A549 (cell line): ENCODE measurements at regions not wholly inside any gene's neighbourhood (a gene's known extent, or its start where the extent isn't known, plus 50 kb on each side); places are given as distances from the start of the nearest gene placed in this dataset.

Experiments used
- ATAC-seq, 2 experiments: fragments of 200-7000 bp in 1 of 2; fragments of >200 bp in 1 of 2; cut with Nextera tagmentation in 1 of 2; cut with Tn5 transposase in 1 of 2; 3 replicates each; pipeline versions ENCODE4 v1.8.0 to v1.9.1; 2018 to 2020; ENCODE audit warnings: mild to moderate bottlenecking in 1 of 2, moderate library complexity in 1 of 2
- CTCF ChIA-PET: fragments of 300-600 bp; sonication (Branson Sonifier 250); formaldehyde crosslinking; extraction: SDS; loops from one replicate; lab custom pipeline; 2021; ENCODE audit warnings: antibody characterized with exemption, inconsistent platforms; lab: Yijun Ruan, JAX
- POLR2A ChIA-PET: fragments of 350-600 bp; formaldehyde crosslinking; extraction: SDS; loops from one replicate; lab custom pipeline; 2021; ENCODE audit warnings: antibody characterized with exemption, inconsistent platforms; lab: Yijun Ruan, JAX
- DNase-seq, 2 experiments: peaks; one replicate each; pipeline versions ENCODE4 v3.0.0 to v3.0.0-alpha.2; 2011 to 2016; ENCODE audit warnings: low read depth in 1 of 2, low spot score in 1 of 2
- FAIRE-seq: peaks from 2 replicates; lab custom pipeline; 2011; peaks lifted over from hg19 to GRCh38; lab: Jason Lieb, UNC
- H3K27ac ChIP-seq, 2 experiments: fragments of >200 bp; sonication (Bioruptor Twin); formaldehyde crosslinking; 3 replicates each; pipeline ENCODE4 v1.5.1; 2016 to 2017
- H3K4me1 ChIP-seq: fragments of >200 bp; sonication (Bioruptor Twin); formaldehyde crosslinking; 3 replicates; pipeline ENCODE4 v1.6.1; 2016
- H3K4me2 ChIP-seq: fragments of >200 bp; sonication (Bioruptor Twin); formaldehyde crosslinking; 3 replicates; pipeline ENCODE4 v1.6.1; 2016
- H3K4me3 ChIP-seq: fragments of >200 bp; sonication (Bioruptor Twin); formaldehyde crosslinking; 3 replicates; pipeline ENCODE4 v1.5.1; 2016
- H3K9me3 ChIP-seq: fragments of >200 bp; sonication (Bioruptor Twin); formaldehyde crosslinking; 3 replicates; pipeline ENCODE4 v1.6.1; 2016
- BCL3 ChIP-seq: fragments of >200 bp; sonication (Bioruptor Twin); formaldehyde crosslinking; IDR thresholded peaks from 3 replicates; pipeline ENCODE4 v1.6.1; 2016
- BHLHE40 ChIP-seq: IDR thresholded peaks from 2 replicates; pipeline ENCODE4 v1.6.1; 2012; ENCODE audit warnings: low read depth, low read length, inconsistent platforms
- CBX2 ChIP-seq: fragments of 200-600 bp; sonication (generic); IDR thresholded peaks from 2 replicates; pipeline ENCODE4 v1.6.1; 2016; ENCODE audit warnings: low read depth, mild to moderate bottlenecking, borderline replicate concordance
- CBX8 ChIP-seq: fragments of 200-600 bp; sonication (generic); IDR thresholded peaks from 2 replicates; pipeline ENCODE4 v1.6.1; 2016
- CEBPB ChIP-seq, 2 experiments: fragments of >200 bp in 1 of 2; sonication (Bioruptor Twin) in 1 of 2; formaldehyde crosslinking in 1 of 2; IDR thresholded peaks; 2 replicates each; pipeline ENCODE4 v1.6.1; 2012 to 2016
- EHF ChIP-seq: fragments of 250-450 bp; sonication (Bioruptor Pico); IDR thresholded peaks from 2 replicates; pipeline ENCODE4 v1.5.0; 2020; ENCODE audit warnings: mild to moderate bottlenecking
- EHMT2 ChIP-seq: fragments of 200-600 bp; sonication (generic); IDR thresholded peaks from 2 replicates; pipeline ENCODE4 v1.6.1; 2016; ENCODE audit warnings: antibody characterized with exemption, low read depth, mild to moderate bottlenecking, moderate library complexity
- FOXS1 ChIP-seq: fragments of 250-450 bp; sonication (Bioruptor Pico); IDR thresholded peaks from 2 replicates; pipeline ENCODE4 v1.5.0; 2020; ENCODE audit warnings: mild to moderate bottlenecking, moderate library complexity
- GATA3 ChIP-seq: IDR thresholded peaks from 2 replicates; pipeline ENCODE4 v1.6.1; 2012; ENCODE audit warnings: borderline replicate concordance
- HDAC2 ChIP-seq: fragments of 200-600 bp; sonication (generic); IDR thresholded peaks from 2 replicates; pipeline ENCODE4 v1.6.1; 2016
- HOXB13 ChIP-seq: fragments of 250-450 bp; sonication (Bioruptor Pico); IDR thresholded peaks from 2 replicates; pipeline ENCODE4 v1.5.0; 2020; ENCODE audit warnings: low read depth, mild to moderate bottlenecking, moderate library complexity
- HOXB5 ChIP-seq: fragments of 250-450 bp; sonication (Bioruptor Pico); IDR thresholded peaks from 2 replicates; pipeline ENCODE4 v1.5.0; 2020; ENCODE audit warnings: mild to moderate bottlenecking, moderate library complexity
- JUNB ChIP-seq: fragments of >200 bp; sonication (Bioruptor Twin); formaldehyde crosslinking; IDR thresholded peaks from 2 replicates; pipeline ENCODE4 v1.6.1; 2016
- KDM5A ChIP-seq: fragments of 200-600 bp; sonication (generic); IDR thresholded peaks from 2 replicates; pipeline ENCODE4 v1.6.1; 2016; ENCODE audit warnings: antibody characterized with exemption, mild to moderate bottlenecking
- MAZ ChIP-seq: fragments of 150-350 bp; IDR thresholded peaks from 2 replicates; pipeline ENCODE4 v1.6.1; 2014; ENCODE audit warnings: antibody characterized with exemption, low read depth, low read length, borderline replicate concordance
- MYC ChIP-seq: IDR thresholded peaks from 2 replicates; pipeline ENCODE4 v1.6.1; 2012; ENCODE audit warnings: mild to moderate bottlenecking, inconsistent platforms, low read length, improper control_type of control experiment, borderline replicate concordance
- NFE2L2 ChIP-seq: fragments of 150-350 bp; conservative IDR thresholded peaks from 2 replicates; pipeline ENCODE4 v1.6.1; 2014; ENCODE audit warnings: low read length
- POLR2AphosphoS2 ChIP-seq: conservative IDR thresholded peaks from 2 replicates; pipeline ENCODE4 v1.6.1; 2012; ENCODE audit warnings: low read length, improper control_type of control experiment, inconsistent platforms
- RAD21 ChIP-seq, 2 experiments: fragments of >200 bp in 1 of 2; sonication (Bioruptor Twin) in 1 of 2; formaldehyde crosslinking in 1 of 2; IDR thresholded peaks in 1 of 2; conservative IDR thresholded peaks in 1 of 2; 2 replicates in 1 of 2; 3 replicates in 1 of 2; pipeline ENCODE4 v1.6.1; 2012 to 2018; ENCODE audit warnings: inconsistent platforms in 1 of 2
- RARB ChIP-seq: fragments of 250-450 bp; sonication (Bioruptor Pico); IDR thresholded peaks from 2 replicates; pipeline ENCODE4 v1.8.0; 2021; ENCODE audit warnings: mild to moderate bottlenecking, moderate library complexity
- REST ChIP-seq: fragments of 200-600 bp; sonication (generic); IDR thresholded peaks from 2 replicates; pipeline ENCODE4 v1.6.1; 2016; ENCODE audit warnings: antibody characterized with exemption, mild to moderate bottlenecking, moderate library complexity
- RFX5 ChIP-seq: fragments of 450-650 bp; IDR thresholded peaks from 2 replicates; pipeline ENCODE4 v1.7.1; 2014; ENCODE audit warnings: antibody characterized with exemption, mild to moderate bottlenecking, moderate library complexity
- SREBF2 ChIP-seq: fragments of 450-650 bp; IDR thresholded peaks from 2 replicates; pipeline ENCODE4 v1.6.1; 2014; ENCODE audit warnings: mild to moderate bottlenecking, moderate library complexity
- ZFP36 ChIP-seq: fragments of 450-650 bp; IDR thresholded peaks from 2 replicates; pipeline ENCODE4 v1.6.1; 2014; ENCODE audit warnings: borderline replicate concordance; ENCODE audit not compliant: partially characterized antibody
- ZNF302 ChIP-seq: fragments of 250-450 bp; sonication (Bioruptor Pico); IDR thresholded peaks from 2 replicates; pipeline ENCODE4 v1.9.0; 2021; ENCODE audit warnings: inconsistent platforms, mild to moderate bottlenecking, moderate library complexity
- ZSCAN20 ChIP-seq: fragments of 250-450 bp; sonication (Bioruptor Pico); IDR thresholded peaks from 2 replicates; pipeline ENCODE4 v1.8.0; 2022; ENCODE audit warnings: mild to moderate bottlenecking, moderate library complexity
- WGBS: methylation state at CpG from one replicate; pipeline ENCODE4 v1.1.6; 2017; ENCODE audit errors: missing lambda C conversion rate; 5-methylcytosine and 5-hydroxymethylcytosine counted together
- TF ChIP-seq, protein P1 (sequence below): IDR thresholded peaks from 2 replicates; pipeline ENCODE4 v1.6.1; 2012
- TF ChIP-seq, protein P2 (sequence below): fragments of 250-450 bp; sonication (Bioruptor Pico); IDR thresholded peaks from 2 replicates; pipeline ENCODE4 v1.5.0; 2020; ENCODE audit warnings: low read depth, mild to moderate bottlenecking, moderate library complexity
- TF ChIP-seq, protein P3 (sequence below): fragments of 450-650 bp; IDR thresholded peaks from 2 replicates; pipeline ENCODE4 v1.6.1; 2014; ENCODE audit warnings: antibody characterized with exemption
- TF ChIP-seq, protein P4 (sequence below): fragments of 150-350 bp; IDR thresholded peaks from 2 replicates; pipeline ENCODE4 v1.6.1; 2014; ENCODE audit warnings: low read depth, mild to moderate bottlenecking, low read length

DNA sequence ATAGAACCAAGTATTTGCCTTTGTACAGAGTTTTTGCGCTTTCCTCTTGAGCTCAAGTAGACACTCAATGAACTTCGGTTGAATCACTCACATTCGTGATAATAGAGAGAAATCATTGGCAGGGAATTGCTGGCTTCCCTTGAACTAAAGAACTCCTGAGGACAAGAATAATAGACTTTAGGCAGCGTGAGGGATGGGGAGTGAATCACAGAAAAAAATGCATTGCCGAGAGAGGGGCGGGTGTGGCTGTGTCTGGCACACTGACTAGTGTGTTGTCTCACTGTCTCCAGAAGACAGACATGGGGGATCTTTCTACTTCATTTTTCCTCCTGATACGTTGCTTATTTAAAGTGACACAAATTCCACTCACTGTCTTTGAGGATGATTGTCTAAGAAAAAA lies 805.2 kb downstream of the BCL11B start:
- H3K4me3 ChIP-seq: no peak overlapping the region
- TF ChIP-seq MAZ (no peak), MYC (no peak)
- no peaks in the 10 kb centered on the region for H3K4me1 ChIP-seq
- 5% methylated on average over 7 of the region's 7 CpGs for WGBS
- ChIA-PET CTCF (no interaction called here), POLR2A (no interaction called here)
- no peak for DNase-seq
- FAIRE-seq: no peak
- no peak overlapping the region for H3K27ac ChIP-seq
- H3K4me2 ChIP-seq: no peak overlapping the region
- no peak for ATAC-seq
- H3K9me3 ChIP-seq: no peaks in the 10 kb centered on the region

DNA sequence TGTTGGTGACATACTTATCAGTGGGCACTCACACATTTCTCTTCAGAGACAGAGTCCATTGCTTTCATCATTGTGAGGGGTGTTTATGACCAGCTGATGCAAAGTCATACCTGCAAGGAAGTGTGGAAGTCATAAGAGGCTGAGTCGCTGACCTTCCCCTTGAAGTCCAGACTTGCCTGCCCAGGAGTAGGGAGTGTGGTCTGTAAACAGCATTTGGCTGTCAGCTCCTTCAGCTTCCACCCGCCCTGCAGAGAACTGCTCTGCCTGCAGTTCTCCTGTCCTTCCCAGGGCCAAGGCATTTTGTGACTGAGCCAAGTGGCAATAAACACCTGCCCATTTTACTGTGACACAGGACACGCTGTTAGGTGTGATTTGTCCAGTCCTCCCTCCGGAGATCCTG lies 801.3 kb downstream of the BCL11B start:
- Histone ChIP-seq H3K27ac (no peak overlapping the region), H3K4me1 (no peaks in the 10 kb centered on the region), H3K4me3 (no peak overlapping the region), H3K4me2 (no peak overlapping the region), H3K9me3 (no peaks in the 10 kb centered on the region)
- FAIRE-seq: no peak
- no peak for TF ChIP-seq JUNB
- TF ChIP-seq HOXB5 (CRISPR knock-in tag): no peak
- TF ChIP-seq, protein P1, sequence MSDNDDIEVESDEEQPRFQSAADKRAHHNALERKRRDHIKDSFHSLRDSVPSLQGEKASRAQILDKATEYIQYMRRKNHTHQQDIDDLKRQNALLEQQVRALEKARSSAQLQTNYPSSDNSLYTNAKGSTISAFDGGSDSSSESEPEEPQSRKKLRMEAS: no peak
- TF ChIP-seq FOXS1 (CRISPR knock-in tag): no peak
- no peak for TF ChIP-seq CBX2
- TF ChIP-seq HDAC2: no peak
- TF ChIP-seq HOXB13 (CRISPR knock-in tag): no peak
- TF ChIP-seq ZFP36: no peak
- TF ChIP-seq RAD21 (conservative IDR thresholded peaks at IDR 0.05 in 1 of 2, IDR thresholded peaks at IDR 0.05 in 1 of 2): no peak
- TF ChIP-seq RARB (CRISPR knock-in tag): no peak
- TF ChIP-seq, protein P2, sequence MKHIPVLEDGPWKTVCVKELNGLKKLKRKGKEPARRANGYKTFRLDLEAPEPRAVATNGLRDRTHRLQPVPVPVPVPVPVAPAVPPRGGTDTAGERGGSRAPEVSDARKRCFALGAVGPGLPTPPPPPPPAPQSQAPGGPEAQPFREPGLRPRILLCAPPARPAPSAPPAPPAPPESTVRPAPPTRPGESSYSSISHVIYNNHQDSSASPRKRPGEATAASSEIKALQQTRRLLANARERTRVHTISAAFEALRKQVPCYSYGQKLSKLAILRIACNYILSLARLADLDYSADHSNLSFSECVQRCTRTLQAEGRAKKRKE: no peak
- TF ChIP-seq MAZ: no peak
- TF ChIP-seq CBX8: no peak
- TF ChIP-seq KDM5A: no peak
- TF ChIP-seq, protein P3, sequence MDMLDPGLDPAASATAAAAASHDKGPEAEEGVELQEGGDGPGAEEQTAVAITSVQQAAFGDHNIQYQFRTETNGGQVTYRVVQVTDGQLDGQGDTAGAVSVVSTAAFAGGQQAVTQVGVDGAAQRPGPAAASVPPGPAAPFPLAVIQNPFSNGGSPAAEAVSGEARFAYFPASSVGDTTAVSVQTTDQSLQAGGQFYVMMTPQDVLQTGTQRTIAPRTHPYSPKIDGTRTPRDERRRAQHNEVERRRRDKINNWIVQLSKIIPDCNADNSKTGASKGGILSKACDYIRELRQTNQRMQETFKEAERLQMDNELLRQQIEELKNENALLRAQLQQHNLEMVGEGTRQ: no peak
- no peak for TF ChIP-seq ZSCAN20
- POLR2A ChIA-PET: no interaction called here
- WGBS: 3% methylated on average over 4 of the region's 4 CpGs
- CTCF ChIA-PET: no interaction called here
- no peak for DNase-seq
- ATAC-seq: no peak

GRCh38 chr14:98474900-98475299 lies 797.1 kb downstream of the BCL11B start:
- ChIA-PET CTCF (no interaction called here), POLR2A (no interaction called here)
- no peak overlapping the region for H3K4me2 ChIP-seq
- H3K4me3 ChIP-seq: no peak overlapping the region
- DNase-seq: no peak
- ATAC-seq: no peak
- FAIRE-seq: no peak
- WGBS: 7% methylated on average over 2 of the region's 2 CpGs
- H3K4me1 ChIP-seq: no peaks in the 10 kb centered on the region
- H3K9me3 ChIP-seq: no peaks in the 10 kb centered on the region; the same call in 2 of the 3 replicates
- no peak overlapping the region for H3K27ac ChIP-seq
- TF ChIP-seq EHMT2 (no peak), GATA3 (no peak), SREBF2 (no peak), EHF (CRISPR knock-in tag) (no peak), REST (no peak), ZSCAN20 (no peak), POLR2AphosphoS2 (no peak), ZNF302 (CRISPR knock-in tag) (no peak), HOXB5 (CRISPR knock-in tag) (no peak), JUNB (no peak), NFE2L2 (no peak), BCL3 (no peak), BHLHE40 (no peak), CEBPB (IDR thresholded peaks at IDR 0.05) (no peak), RAD21 (conservative IDR thresholded peaks at IDR 0.05 in 1 of 2, IDR thresholded peaks at IDR 0.05 in 1 of 2) (no peak), RFX5 (no peak)
- TF ChIP-seq, protein P4, sequence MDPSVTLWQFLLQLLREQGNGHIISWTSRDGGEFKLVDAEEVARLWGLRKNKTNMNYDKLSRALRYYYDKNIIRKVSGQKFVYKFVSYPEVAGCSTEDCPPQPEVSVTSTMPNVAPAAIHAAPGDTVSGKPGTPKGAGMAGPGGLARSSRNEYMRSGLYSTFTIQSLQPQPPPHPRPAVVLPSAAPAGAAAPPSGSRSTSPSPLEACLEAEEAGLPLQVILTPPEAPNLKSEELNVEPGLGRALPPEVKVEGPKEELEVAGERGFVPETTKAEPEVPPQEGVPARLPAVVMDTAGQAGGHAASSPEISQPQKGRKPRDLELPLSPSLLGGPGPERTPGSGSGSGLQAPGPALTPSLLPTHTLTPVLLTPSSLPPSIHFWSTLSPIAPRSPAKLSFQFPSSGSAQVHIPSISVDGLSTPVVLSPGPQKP: no peak
